ENCODE measurements at regions not wholly inside any gene's neighbourhood (a gene's known extent, or its start where the extent isn't known, plus 50 kb on each side); places are given as distances from the start of the nearest gene placed in this dataset.

DNA sequence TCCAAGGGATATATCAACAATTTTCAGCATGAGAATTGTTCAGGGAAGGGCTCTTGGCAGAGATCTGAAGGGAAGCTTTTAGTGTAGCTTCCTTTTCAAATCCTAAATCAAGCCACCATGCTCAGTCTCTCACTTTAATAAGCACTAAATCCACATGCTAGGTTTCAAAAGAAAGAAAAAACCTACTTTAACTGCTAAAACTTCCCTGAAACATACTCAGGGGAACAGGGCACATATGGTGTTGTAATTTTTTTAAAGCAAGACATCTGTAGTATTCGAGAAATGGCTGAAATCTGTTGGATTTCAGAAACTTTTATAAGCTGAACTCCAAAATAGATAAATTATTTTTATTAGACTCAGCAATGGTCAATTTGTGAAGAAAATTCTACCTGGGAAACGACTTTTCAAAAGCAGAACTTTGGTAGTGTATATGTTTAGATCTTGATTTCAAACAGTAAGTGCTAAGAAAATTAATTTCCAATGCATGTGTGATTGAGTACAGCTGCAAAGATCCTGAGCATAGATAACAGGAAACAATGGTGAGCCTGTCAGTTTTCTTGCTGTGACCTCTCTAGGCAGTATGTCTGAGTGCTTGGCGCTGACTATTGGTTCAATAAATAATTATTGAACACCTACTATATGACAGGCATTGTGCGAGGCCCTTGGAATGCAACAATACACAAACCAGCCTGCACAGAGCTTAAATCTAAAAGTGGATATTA lies 804.5 kb upstream of the SOX9 start:
- no peak for TF ChIP-seq CTCF (IDR thresholded peaks at IDR 0.05)
- no peak for TF ChIP-seq POLR2AphosphoS5 (IDR thresholded peaks at IDR 0.05)
- no peak for TF ChIP-seq POLR2A (IDR thresholded peaks at IDR 0.05; ENCODE audit: low read depth)
- no peak for TF ChIP-seq EP300 (IDR thresholded peaks at IDR 0.05)
